Esophagus squamous epithelium (tissue), 5 donors: ENCODE measurements at regions not wholly inside any gene's neighbourhood (a gene's known extent, or its start where the extent isn't known, plus 50 kb on each side); places are given as distances from the start of the nearest gene placed in this dataset.
"Not testable (repeated sequence)": the region's sequence is repeated elsewhere in the genome, so short reads cannot be mapped to it uniquely, and the experiment has no call there.

ENCODE experiments used
- DNase-seq: peaks from one replicate; lab custom pipeline; 2025; lab: John Stamatoyannopoulos, UW
- H3K27ac ChIP-seq, 4 donors: fragments of 200-600 bp; sonication (generic); one replicate each; pipeline ENCODE4 v1.5.1; 2016 to 2019; ENCODE audit warnings: mild to moderate bottlenecking in 1 of 4
- H3K27me3 ChIP-seq, 4 donors: fragments of 200-600 bp; sonication (generic); 1 replicate in 3 of 4; 2 replicates in 1 of 4; pipeline versions ENCODE4 v1.5.1 to v1.6.0; 2017 to 2021; ENCODE audit warnings: antibody characterized with exemption in 1 of 4
- H3K36me3 ChIP-seq, 3 donors: fragments of 200-600 bp; sonication (generic); one replicate each; pipeline ENCODE4 v1.5.1; 2016 to 2019
- H3K4me1 ChIP-seq, 3 donors: fragments of 200-600 bp; sonication (generic); one replicate each; pipeline ENCODE4 v1.5.1; 2017 to 2019
- H3K4me3 ChIP-seq, 4 donors: fragments of 200-600 bp; sonication (generic); 1 replicate in 3 of 4; 2 replicates in 1 of 4; pipeline ENCODE4 v1.5.1; 2016 to 2019; ENCODE audit warnings: mild to moderate bottlenecking in 2 of 4, moderate library complexity in 1 of 4
- H3K9me3 ChIP-seq, 3 donors: fragments of 200-600 bp; sonication (generic); one replicate each; pipeline ENCODE4 v1.5.1; 2016 to 2019
- POLR2A ChIP-seq, 4 donors: fragments of 450-650 bp; IDR thresholded peaks; one replicate each; pipeline ENCODE4 v1.6.1; 2017; ENCODE audit warnings: antibody characterized with exemption in 4 of 4, mild to moderate bottlenecking in 4 of 4, moderate library complexity in 3 of 4
- WGBS, 2 donors: methylation state at CpG; one replicate each; pipeline ENCODE4 v1.1.5; 2018; 5-methylcytosine and 5-hydroxymethylcytosine counted together
- intact Hi-C: fragments of 100-400 bp; cut with DNase I; formaldehyde crosslinking; loops from one replicate; pipeline ENCODE4 v1.15.0; 2022
- TF ChIP-seq, protein P1 (sequence below), 6 experiments: fragments of 450-650 bp in 4 of 6; fragments of 200-600 bp in 2 of 6; sonication (generic) in 2 of 6; IDR thresholded peaks; one replicate each; pipeline ENCODE4 v1.5.1; 2016 to 2019; ENCODE audit warnings: antibody characterized with exemption in 6 of 6, mild to moderate bottlenecking in 4 of 6, moderate library complexity in 4 of 6
- donor health status: DM: yes; HTN: yes; CAD: no.

DNA sequence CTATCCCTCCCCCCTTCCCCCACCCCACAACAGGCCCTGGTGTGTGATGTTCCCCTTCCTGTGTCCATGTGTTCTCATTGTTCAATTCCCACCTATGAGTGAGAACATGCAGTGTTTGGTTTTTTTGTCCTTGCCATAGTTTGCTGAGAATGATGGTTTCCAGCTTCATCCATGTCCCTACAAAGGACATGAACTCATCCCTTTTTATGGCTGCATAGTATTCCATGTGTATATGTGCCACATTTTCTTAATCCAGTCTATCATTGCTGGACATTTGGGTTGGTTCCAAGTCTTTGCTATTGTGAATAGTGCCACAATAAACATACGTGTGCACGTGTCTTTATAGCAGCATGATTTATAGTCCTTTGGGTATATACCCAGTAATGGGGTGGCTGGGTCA is 52.3 kb upstream of the MAN1A2 start:
- H3K9me3 ChIP-seq, H3K4me3 ChIP-seq, H3K4me1 ChIP-seq, H3K27ac ChIP-seq, H3K36me3 ChIP-seq, DNase-seq, intact Hi-C loops, H3K27me3 ChIP-seq: not testable (repeated sequence)
- WGBS, 2 donors, result 82 to 92% methylated on average over 2 of the region's 2 CpGs

GRCh38 chr1:117313555-117313954 is 53.7 kb upstream of the MAN1A2 start:
- 73 to 85% methylated on average over 2 to 3 of the region's 3 CpGs for WGBS, 2 donors
- no peaks in the 10 kb centered on the region for H3K27me3 ChIP-seq
- no peaks in the 10 kb centered on the region for H3K36me3 ChIP-seq
- intact Hi-C loops, result no loop called here
- no peak overlapping the region for H3K27ac ChIP-seq
- H3K9me3 ChIP-seq, result no peaks in the 10 kb centered on the region
- TF ChIP-seq POLR2A (IDR thresholded peaks at IDR 0.05), result no peak
- TF ChIP-seq, protein P1, sequence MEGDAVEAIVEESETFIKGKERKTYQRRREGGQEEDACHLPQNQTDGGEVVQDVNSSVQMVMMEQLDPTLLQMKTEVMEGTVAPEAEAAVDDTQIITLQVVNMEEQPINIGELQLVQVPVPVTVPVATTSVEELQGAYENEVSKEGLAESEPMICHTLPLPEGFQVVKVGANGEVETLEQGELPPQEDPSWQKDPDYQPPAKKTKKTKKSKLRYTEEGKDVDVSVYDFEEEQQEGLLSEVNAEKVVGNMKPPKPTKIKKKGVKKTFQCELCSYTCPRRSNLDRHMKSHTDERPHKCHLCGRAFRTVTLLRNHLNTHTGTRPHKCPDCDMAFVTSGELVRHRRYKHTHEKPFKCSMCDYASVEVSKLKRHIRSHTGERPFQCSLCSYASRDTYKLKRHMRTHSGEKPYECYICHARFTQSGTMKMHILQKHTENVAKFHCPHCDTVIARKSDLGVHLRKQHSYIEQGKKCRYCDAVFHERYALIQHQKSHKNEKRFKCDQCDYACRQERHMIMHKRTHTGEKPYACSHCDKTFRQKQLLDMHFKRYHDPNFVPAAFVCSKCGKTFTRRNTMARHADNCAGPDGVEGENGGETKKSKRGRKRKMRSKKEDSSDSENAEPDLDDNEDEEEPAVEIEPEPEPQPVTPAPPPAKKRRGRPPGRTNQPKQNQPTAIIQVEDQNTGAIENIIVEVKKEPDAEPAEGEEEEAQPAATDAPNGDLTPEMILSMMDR (IDR thresholded peaks at IDR 0.05), result no peak
- no peaks in the 10 kb centered on the region for H3K4me1 ChIP-seq
- no peak overlapping the region for H3K4me3 ChIP-seq
- DNase-seq, result no peak

DNA sequence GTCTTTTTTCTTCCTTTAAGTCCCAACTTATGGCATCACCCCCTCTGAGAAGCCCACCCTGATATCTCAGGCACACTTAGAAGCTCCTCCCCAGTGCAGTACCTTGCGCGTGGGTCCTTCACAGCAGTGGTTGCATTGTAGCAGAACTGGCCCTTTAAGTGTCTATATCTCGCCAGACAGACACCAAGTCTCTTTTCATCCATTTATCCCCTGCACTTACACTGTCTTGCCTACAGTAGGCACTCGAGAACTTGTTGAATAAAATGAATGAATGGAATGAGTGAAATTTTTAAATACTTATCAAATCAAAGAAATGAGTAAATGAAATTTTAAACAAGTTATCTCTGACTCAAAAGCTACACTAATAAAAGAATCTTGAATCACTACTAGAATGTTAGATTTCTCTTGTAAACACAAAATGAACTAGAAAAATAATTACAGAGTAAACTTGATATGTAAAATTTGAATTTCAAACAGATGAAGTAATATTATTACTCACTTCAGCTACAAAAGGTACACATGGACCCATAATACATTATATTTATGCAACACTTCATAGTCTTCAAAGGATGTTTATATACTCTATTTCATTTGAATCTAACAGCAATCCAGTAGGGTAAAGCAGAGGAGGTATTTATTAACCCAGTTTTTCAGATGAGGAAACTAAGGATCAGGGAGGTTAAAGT is 54.7 kb upstream of the MAN1A2 start:
- intact Hi-C loops, result no loop called here
- H3K27ac ChIP-seq, result no peak overlapping the region
- H3K4me1 ChIP-seq, result no peaks in the 10 kb centered on the region
- WGBS, 2 donors, result 34 to 49% methylated on average over 4 of the region's 4 CpGs
- no peak for DNase-seq
- H3K36me3 ChIP-seq, result no peaks in the 10 kb centered on the region
- TF ChIP-seq POLR2A (IDR thresholded peaks at IDR 0.05), result no peak
- TF ChIP-seq, protein P1 (IDR thresholded peaks at IDR 0.05), result peak; percentile 20 to 79 (median 44)
- no peaks in the 10 kb centered on the region for H3K9me3 ChIP-seq
- H3K4me3 ChIP-seq, result no peak overlapping the region
- no peaks in the 10 kb centered on the region for H3K27me3 ChIP-seq

DNA sequence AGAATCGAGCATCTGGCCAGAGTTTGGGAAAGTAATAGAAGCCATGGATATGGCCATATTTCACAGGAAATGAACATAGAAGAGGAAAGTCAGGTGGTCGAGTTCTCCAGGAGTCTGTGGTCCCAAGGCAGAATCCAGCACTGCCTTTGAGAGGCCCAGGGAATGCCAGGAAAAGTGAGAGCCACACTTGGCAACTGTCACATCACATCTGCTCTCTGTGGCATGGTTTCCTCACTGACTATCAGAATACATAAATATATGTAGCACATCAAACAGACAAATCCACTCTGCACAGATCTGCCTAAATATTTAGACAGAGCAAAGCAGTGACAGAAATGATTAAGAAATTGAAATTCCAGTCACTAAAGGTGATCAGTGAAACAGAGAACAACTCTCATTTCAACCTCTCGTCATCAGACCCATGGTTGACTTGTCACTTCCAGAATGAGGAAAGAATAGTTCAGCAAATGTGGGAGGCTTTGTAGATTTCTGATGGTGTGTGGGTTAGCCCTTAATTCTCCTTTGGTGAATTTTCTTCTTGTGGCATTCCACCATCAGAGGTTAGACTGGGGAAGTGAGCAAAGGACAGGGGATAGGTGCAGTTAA is 58.8 kb upstream of the MAN1A2 start:
- H3K4me3 ChIP-seq, result no peak overlapping the region
- no peaks in the 10 kb centered on the region for H3K36me3 ChIP-seq
- H3K27me3 ChIP-seq, result no peaks in the 10 kb centered on the region
- no peaks in the 10 kb centered on the region for H3K9me3 ChIP-seq
- WGBS, 2 donors, result 53 to 54% methylated on average over 3 of the region's 3 CpGs
- intact Hi-C loops, result no loop called here
- H3K27ac ChIP-seq, result no peak overlapping the region
- DNase-seq, result no peak
- no peaks in the 10 kb centered on the region for H3K4me1 ChIP-seq
- no peak for TF ChIP-seq POLR2A (IDR thresholded peaks at IDR 0.05)
- TF ChIP-seq, protein P1 (IDR thresholded peaks at IDR 0.05), result no peak

- Histone ChIP-seq H3K4me3 (no peak overlapping the region), H3K27me3 (no peaks in the 10 kb centered on the region), H3K36me3 (no peaks in the 10 kb centered on the region), H3K9me3 (no peaks in the 10 kb centered on the region), H3K4me1 (no peaks in the 10 kb centered on the region), H3K27ac (no peak overlapping the region)
- no peak for DNase-seq
- TF ChIP-seq POLR2A (IDR thresholded peaks at IDR 0.05), result no peak
- TF ChIP-seq, protein P1 (IDR thresholded peaks at IDR 0.05), result no peak
- 18 to 50% methylated on average over 1 of the region's 1 CpG for WGBS, 2 donors
- intact Hi-C loops, result no loop called here
Measured at GRCh38 chr1:117301901-117302300, 65.3 kb upstream of the MAN1A2 start.

DNA sequence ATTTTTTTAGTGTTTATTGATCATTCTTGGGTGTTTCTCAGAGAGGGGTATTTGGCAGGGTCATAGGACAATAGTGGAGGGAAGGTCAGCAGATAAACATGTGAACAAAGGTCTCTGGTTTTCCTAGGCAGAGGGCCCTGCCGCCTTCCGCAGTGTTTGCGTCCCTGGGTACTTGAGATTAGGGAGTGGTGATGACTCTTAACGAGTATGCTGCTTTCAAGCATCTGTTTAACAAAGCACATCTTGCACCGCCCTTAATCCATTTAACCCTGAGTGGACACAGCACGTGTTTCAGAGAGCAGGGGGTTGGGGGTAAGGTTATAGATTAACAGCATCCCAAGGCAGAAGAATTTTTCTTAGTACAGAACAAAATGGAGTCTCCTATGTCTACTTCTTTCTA is 67.1 kb upstream of the MAN1A2 start:
- 100% methylated on average over 1 of the region's 6 CpGs; no CpG with 5 or more reads in 1 of the 2 donors for WGBS, 2 donors

More for the DNA sequence above, 67.1 kb upstream of the MAN1A2 start:
- H3K36me3 ChIP-seq, DNase-seq, H3K27me3 ChIP-seq, intact Hi-C loops, H3K9me3 ChIP-seq, H3K4me3 ChIP-seq, H3K4me1 ChIP-seq, H3K27ac ChIP-seq: not testable (repeated sequence)
